ENCODE measurements at regions not wholly inside any gene's neighbourhood (a gene's known extent, or its start where the extent isn't known, plus 50 kb on each side); places are given as distances from the start of the nearest gene placed in this dataset.

DNA sequence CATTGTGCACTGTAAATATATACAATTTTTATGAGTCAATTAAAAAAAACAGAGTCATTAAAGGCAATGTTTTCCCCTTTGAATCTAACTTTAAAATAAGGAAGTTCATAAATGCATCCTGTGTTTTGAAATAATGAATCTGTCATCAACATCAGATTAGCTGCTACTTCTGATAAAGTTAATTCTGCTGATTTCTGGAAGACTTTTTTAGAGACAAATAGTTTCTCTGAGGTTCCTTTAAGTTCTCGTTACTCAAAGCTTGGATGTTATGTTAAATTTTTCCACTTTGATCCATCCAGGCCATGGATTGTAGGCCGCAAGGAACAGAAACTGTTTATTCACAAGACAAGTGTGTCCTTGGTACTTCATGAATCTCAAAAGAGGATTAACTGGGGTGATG is 115.5 kb downstream of the CARTPT start:
- intact Hi-C loops (cut with DNase I), result no loop called here
- 79 to 88% methylated on average over 2 of the region's 2 CpGs for WGBS, 2 donors
- H3K9me3 ChIP-seq, result no peaks in the 10 kb centered on the region
- FAIRE-seq (no peak), ATAC-seq (no peak), DNase-seq (no peak)
- TF ChIP-seq, protein P1, sequence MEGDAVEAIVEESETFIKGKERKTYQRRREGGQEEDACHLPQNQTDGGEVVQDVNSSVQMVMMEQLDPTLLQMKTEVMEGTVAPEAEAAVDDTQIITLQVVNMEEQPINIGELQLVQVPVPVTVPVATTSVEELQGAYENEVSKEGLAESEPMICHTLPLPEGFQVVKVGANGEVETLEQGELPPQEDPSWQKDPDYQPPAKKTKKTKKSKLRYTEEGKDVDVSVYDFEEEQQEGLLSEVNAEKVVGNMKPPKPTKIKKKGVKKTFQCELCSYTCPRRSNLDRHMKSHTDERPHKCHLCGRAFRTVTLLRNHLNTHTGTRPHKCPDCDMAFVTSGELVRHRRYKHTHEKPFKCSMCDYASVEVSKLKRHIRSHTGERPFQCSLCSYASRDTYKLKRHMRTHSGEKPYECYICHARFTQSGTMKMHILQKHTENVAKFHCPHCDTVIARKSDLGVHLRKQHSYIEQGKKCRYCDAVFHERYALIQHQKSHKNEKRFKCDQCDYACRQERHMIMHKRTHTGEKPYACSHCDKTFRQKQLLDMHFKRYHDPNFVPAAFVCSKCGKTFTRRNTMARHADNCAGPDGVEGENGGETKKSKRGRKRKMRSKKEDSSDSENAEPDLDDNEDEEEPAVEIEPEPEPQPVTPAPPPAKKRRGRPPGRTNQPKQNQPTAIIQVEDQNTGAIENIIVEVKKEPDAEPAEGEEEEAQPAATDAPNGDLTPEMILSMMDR (IDR thresholded peaks at IDR 0.05), result no peak
- peaks cover 0 to 6% (median 0%) of the 10 kb centered on the region in 3 donors for H3K4me1 ChIP-seq
- H3K27ac ChIP-seq, result no peak overlapping the region
- no peaks in the 10 kb centered on the region for H3K36me3 ChIP-seq
- no peaks in the 10 kb centered on the region for H3K27me3 ChIP-seq
- no peak overlapping the region for H3K4me3 ChIP-seq

DNA sequence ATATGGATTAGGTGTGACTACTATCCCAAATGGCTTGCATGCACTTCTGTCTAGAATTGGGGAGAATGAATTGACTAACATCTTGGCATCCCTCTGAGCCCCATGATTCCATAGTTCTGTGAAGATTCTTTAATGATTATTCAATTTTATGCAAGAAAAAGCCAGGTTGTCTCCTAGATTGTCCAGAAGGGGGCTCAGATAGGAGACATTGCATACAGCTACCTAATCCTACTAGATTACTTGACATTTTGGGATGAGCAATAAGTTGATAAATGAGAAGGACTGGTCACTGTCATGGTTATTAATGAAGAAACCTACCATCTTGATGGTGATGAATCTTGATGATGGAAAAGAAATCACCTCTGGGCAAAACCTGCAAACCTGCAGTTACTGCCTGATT is 117.0 kb downstream of the CARTPT start:
- no peak overlapping the region for H3K4me3 ChIP-seq
- intact Hi-C loops (cut with DNase I), result no loop called here
- no peak for FAIRE-seq
- no peaks in the 10 kb centered on the region for H3K4me1 ChIP-seq
- H3K27me3 ChIP-seq, result no peaks in the 10 kb centered on the region
- no peak for DNase-seq
- ATAC-seq, result no peak
- no peaks in the 10 kb centered on the region for H3K36me3 ChIP-seq
- H3K27ac ChIP-seq, result no peak overlapping the region
- TF ChIP-seq, protein P1 (IDR thresholded peaks at IDR 0.05), result no peak
- no peaks in the 10 kb centered on the region for H3K9me3 ChIP-seq

DNA sequence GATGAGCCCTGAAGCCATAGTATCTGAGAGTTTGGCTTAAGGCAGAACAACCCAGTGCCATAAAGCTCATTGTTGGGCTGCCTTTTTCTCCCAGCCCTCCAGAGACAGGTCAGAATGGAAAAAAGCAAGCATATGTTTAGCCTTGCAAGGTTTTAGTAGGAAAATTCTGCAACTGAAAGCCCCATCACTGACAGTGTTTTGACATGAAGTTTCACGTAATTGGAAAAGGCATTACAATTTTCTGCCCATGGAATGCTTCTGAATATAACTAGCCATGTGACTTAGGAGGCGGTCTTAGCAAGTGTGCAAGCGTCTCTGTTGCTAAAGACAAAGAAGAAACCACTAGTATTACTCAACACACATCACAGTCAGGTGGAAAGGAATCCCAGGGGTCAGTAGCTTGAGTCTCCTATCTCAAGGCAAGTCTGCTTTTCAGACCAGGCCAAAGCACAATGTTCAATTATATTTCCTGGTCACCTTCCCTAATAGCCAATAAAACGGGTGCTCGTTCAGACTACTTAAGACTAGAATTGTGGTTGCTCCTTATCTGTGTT is 117.6 kb downstream of the CARTPT start:
- TF ChIP-seq, protein P1 (IDR thresholded peaks at IDR 0.05), result no peak
- Histone ChIP-seq H3K4me3 (no peak overlapping the region), H3K4me1 (no peaks in the 10 kb centered on the region), H3K27ac (no peak overlapping the region), H3K27me3 (no peaks in the 10 kb centered on the region), H3K9me3 (no peaks in the 10 kb centered on the region), H3K36me3 (no peaks in the 10 kb centered on the region)
- FAIRE-seq, result no peak
- no peak for DNase-seq
- no peak for ATAC-seq
- WGBS, 2 donors, result 83 to 84% methylated on average over 5 of the region's 5 CpGs
- intact Hi-C loops (cut with DNase I), result no loop called here

DNA sequence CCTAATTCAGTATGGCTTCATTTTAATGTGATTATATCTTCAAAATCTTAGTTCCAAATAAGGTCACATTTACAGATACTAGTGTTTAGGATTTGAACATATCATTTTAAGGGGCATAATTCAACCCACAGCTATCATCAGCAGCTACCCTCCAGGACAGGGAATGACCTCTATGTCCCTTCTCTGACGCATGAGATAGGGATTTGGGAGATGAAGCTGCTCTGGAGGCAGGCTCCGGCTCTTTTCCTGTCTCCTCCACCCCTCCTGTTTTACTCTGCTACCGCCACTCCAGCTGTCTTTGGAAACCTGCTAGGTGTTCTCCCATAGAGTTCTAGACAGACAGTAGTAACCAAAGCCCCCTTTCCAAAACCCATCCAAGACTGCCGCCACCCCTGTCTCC is 119.2 kb downstream of the CARTPT start:
- Histone ChIP-seq H3K4me3 (no peak overlapping the region), H3K27me3 (no peaks in the 10 kb centered on the region), H3K36me3 (no peaks in the 10 kb centered on the region), H3K9me3 (no peaks in the 10 kb centered on the region), H3K4me1 (no peaks in the 10 kb centered on the region), H3K27ac (no peak overlapping the region)
- WGBS, 2 donors, result 75 to 91% methylated on average over 4 of the region's 4 CpGs
- no peak for ATAC-seq
- TF ChIP-seq, protein P1 (IDR thresholded peaks at IDR 0.05), result no peak
- FAIRE-seq, result no peak
- DNase-seq, result no peak
- intact Hi-C loops (cut with DNase I), result no loop called here

DNA sequence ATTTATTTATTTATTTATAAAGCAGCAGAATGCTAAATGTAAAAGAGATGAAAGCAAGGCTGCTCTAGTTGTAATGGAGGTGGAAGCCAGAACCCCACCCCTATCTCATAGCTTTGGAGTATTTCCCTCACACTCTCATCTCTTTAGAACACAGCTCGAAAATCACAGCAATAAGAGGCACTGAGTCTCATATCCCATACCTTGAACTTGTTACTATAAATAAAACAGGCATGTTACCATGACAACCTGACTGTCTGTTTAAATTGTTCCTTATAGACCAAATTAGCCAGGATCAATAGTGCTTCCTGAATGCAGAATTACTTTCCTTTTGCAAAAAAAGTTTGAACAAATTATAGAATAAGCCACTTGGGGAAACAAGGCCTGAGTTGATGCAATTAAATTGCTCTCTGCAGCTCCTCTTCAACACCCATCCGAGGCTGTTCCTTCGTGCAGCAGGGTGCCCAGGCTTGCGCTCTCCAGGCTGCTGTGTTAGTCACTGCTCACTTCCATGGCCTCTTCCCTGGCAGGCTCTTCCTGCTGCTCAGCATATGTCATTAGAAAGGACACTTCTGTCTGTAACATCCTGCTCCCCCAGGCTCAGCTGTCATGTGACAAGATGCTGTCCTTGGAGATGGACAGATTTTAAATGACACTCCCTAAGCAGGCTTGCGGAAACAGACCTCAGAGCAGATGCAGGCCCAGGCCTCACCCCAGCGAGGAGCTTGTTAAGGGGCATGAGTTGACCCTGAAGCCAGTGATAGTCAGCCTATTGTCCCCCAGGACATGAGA is 120.2 kb downstream of the CARTPT start:
- intact Hi-C loops (cut with DNase I), result no loop called here
- H3K36me3 ChIP-seq, result no peaks in the 10 kb centered on the region
- TF ChIP-seq, protein P1 (IDR thresholded peaks at IDR 0.05), result no peak
- H3K27ac ChIP-seq, result no peak overlapping the region
- FAIRE-seq, result no peak
- no peak overlapping the region for H3K4me3 ChIP-seq
- no peaks in the 10 kb centered on the region for H3K4me1 ChIP-seq
- H3K27me3 ChIP-seq, result no peaks in the 10 kb centered on the region
- H3K9me3 ChIP-seq, result no peaks in the 10 kb centered on the region
- ATAC-seq, result no peak
- 64 to 80% methylated on average over 6 of the region's 6 CpGs for WGBS, 2 donors
- DNase-seq, result no peak

Measured in pancreas (tissue), 10 donors.